Astrocyte of the cerebellum (primary cell): ENCODE measurements at regions not wholly inside any gene's neighbourhood (a gene's known extent, or its start where the extent isn't known, plus 50 kb on each side); places are given as distances from the start of the nearest gene placed in this dataset.

ENCODE experiments used
- DNase-seq: peaks from one replicate; pipeline ENCODE4 v3.0.0-alpha.2; 2011; ENCODE audit warnings: low read depth
- H3K4me3 ChIP-seq: 2 replicates; pipeline ENCODE4 v1.5.1; 2011; ENCODE audit warnings: mild to moderate bottlenecking, low read depth, low read length, moderate library complexity
- CTCF ChIP-seq: IDR thresholded peaks from 2 replicates; pipeline ENCODE4 v1.5.1; 2012; ENCODE audit warnings: low read length, low read depth, moderate library complexity, mild to moderate bottlenecking; ENCODE audit errors: missing control alignments
- in situ Hi-C: cut with HindIII; loops from 2 replicates; pipeline ENCODE4 v1.10.0; 2017; ENCODE audit warnings: low sequenced_read_pairs

DNA sequence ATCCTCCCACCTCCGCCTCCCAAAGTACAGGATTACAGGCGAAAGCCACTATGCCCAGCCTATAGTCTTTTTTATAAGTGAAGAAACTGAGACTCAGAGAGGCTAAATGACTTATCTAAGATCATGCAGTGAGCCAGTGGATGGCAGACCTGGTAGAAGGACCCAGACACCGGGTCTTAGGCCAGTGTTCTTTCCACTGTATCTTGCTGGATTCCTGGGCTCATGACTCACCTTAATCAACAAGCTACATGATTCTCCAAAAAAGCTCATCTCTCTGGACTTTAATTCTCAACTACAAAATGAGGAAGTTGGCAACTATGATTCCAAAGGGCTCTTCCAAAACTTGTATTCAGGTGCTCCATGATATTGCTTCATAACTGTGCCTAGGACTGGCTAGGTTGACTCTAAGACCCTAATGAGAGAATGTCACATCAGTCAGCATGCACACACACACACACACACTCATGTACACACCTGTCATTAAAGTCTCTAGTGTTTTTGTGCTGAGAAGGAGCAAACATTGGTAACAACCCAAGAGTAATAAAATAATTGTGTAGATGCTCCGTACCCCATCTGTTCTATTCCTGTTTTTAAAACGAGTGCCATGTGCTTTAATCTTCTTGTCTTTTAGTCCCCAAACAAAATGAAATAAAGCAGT, 89.7 kb upstream of the SLC4A7 start:
- TF ChIP-seq CTCF = no peak
- no peak for DNase-seq
- in situ Hi-C loops = no loop called here
- H3K4me3 ChIP-seq = no peak overlapping the region

DNA sequence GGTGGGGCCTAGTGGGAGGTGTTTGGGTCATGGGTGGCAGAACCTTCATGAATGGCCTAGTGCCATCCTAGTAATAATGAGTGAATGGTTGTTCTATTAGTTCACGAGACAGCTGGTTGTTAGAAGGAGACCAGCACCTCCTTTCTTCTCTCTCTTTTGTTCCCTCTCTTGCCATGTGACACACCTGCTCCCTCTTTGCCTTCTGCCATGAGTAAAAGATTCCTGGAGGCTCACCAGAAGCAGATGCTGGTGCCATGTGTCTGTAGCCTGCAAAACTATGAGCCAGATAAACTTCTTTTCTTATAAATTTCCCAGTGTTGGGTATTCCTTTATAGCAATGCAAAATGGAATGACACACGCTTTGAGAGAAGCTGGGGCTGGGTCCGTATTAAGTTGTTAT, 89.0 kb upstream of the SLC4A7 start:
- no peak for TF ChIP-seq CTCF
- no peak overlapping the region for H3K4me3 ChIP-seq
- no peak for DNase-seq
- in situ Hi-C loops = no loop called here

- in situ Hi-C loops = no loop called here
- TF ChIP-seq CTCF = no peak
- H3K4me3 ChIP-seq = no peak overlapping the region
- DNase-seq = no peak
Observed at GRCh38 chr3:27571345-27571744, 87.2 kb upstream of the SLC4A7 start.

DNA sequence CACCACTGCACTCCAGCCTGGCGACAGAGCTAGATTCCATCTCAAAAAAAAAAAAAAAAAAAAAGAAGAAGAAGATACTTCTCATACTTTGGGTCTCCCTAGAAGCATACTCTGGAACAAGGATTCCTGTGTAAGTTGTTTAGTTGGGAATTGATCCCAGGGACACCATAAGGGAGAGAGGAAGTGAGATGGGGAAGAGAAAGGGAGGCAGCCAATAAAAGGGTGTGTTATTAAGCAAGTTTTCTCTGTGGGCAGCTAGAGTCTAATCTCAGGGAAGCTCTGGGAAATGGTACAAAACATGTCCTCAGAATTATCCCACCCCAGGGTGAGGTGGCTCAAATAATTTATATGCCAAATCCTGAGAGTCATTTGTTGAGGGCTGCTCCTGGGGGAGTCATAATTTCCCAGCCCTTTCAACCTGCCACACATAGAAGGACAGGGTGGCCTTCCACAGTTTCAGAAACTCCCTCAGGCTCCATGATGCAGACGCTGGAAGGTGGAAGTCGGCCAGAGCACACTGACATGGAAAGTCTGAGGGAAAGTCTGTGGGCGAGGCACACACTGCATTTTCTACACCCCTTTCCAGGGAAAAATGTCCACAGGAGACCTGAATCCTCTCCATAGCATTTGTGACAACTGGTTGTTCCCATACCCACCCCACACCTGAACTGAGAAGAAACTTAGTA, 86.4 kb upstream of the SLC4A7 start:
- H3K4me3 ChIP-seq = no peak overlapping the region
- TF ChIP-seq CTCF = no peak
- in situ Hi-C loops = no loop called here
- DNase-seq = no peak

GRCh38 chr3:27568393-27568792, 84.2 kb upstream of the SLC4A7 start:
- in situ Hi-C loops = no loop called here
- TF ChIP-seq CTCF = no peak
- H3K4me3 ChIP-seq = no peak overlapping the region
- no peak for DNase-seq

- TF ChIP-seq CTCF = no peak
- DNase-seq = no peak
- H3K4me3 ChIP-seq = no peak overlapping the region
- in situ Hi-C loops = no loop called here
Observed at GRCh38 chr3:27567251-27567650, 83.1 kb upstream of the SLC4A7 start.
